Activated CD4-positive, alpha-beta memory T cell treated with anti-CD3 and anti-CD28 coated beads, Interleukin-2, amount 10 ng/mL, durations not matched to agents 7 days and 5 days (primary cell): ENCODE measurements at regions not wholly inside any gene's neighbourhood (a gene's known extent, or its start where the extent isn't known, plus 50 kb on each side); places are given as distances from the start of the nearest gene placed in this dataset.

Experiments
- CTCF ChIA-PET: fragments of 350-600 bp; sonication (Branson Sonifier 250); formaldehyde crosslinking; loops from one replicate; lab custom pipeline; 2021; ENCODE audit warnings: antibody characterized with exemption, inconsistent platforms; lab: Charles Lee
- POLR2A ChIA-PET: fragments of 350-600 bp; sonication (Branson Sonifier 250); formaldehyde crosslinking; loops from one replicate; lab custom pipeline; 2021; ENCODE audit warnings: antibody characterized with exemption; lab: Charles Lee
- DNase-seq: peaks from one replicate; pipeline ENCODE4 v3.0.0-alpha.2; 2020
- H3K27ac Mint-ChIP-seq: one replicate; pipeline ENCODE4 v1.8.0; 2021; ENCODE audit warnings: mild to moderate bottlenecking, mixed read lengths
- H3K27me3 Mint-ChIP-seq: one replicate; pipeline ENCODE4 v1.8.0; 2021; ENCODE audit warnings: mixed read lengths
- H3K36me3 Mint-ChIP-seq: one replicate; pipeline ENCODE4 v1.8.0; 2021; ENCODE audit warnings: low read depth, mixed read lengths
- H3K4me1 Mint-ChIP-seq: one replicate; pipeline ENCODE4 v1.8.0; 2021; ENCODE audit warnings: mixed read lengths
- H3K4me3 Mint-ChIP-seq: one replicate; pipeline ENCODE4 v1.8.0; 2021; ENCODE audit warnings: mild to moderate bottlenecking, mixed read lengths
- H3K9me3 Mint-ChIP-seq: one replicate; pipeline ENCODE4 v1.8.0; 2021; ENCODE audit warnings: mixed read lengths

DNA sequence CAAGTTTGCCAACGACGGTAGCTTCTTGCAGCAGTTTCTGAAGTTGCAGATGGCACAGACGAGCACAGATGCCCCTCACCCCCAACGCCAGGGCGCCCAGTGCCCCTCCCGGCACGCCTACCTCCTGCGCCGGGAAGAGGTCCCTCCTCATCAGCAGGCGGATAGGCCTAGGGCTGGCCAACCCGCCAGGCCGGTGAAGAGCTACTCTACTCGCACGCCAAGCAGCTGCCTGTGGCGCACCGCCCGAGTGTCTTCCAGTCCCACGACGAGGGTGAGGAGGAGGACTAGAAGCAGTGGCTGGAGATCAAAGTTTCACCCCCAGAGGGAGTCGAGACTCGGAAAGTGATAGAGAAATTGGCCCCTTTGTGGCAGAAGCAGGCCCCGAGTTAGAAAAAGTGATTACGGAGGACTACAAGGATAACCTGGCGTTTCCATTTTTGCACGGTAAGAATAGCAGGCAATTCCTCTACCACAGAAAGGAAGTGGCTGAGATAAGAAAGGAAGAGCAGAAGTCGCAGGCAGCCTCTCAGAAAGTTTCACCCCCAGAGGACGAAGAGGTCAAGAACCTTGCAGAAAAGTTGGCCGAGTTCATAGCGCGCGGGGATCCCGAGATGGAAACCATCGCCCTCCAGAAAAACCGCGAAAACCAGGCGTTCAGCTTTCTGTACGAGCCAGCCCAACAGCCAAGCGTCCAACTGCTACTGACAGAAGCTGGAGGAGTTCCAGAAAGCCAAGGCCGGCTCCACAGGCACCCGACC, 170.4 kb downstream of the HINT1 start:
- no peak overlapping the region for H3K27ac Mint-ChIP-seq
- ChIA-PET CTCF (no interaction called here), POLR2A (no interaction called here)
- no peak overlapping the region for H3K4me3 Mint-ChIP-seq
- peaks cover 4% of the 10 kb centered on the region for H3K27me3 Mint-ChIP-seq
- no peak for DNase-seq
- H3K36me3 Mint-ChIP-seq: no peaks in the 10 kb centered on the region
- no peaks in the 10 kb centered on the region for H3K4me1 Mint-ChIP-seq
- H3K9me3 Mint-ChIP-seq: no peaks in the 10 kb centered on the region

DNA sequence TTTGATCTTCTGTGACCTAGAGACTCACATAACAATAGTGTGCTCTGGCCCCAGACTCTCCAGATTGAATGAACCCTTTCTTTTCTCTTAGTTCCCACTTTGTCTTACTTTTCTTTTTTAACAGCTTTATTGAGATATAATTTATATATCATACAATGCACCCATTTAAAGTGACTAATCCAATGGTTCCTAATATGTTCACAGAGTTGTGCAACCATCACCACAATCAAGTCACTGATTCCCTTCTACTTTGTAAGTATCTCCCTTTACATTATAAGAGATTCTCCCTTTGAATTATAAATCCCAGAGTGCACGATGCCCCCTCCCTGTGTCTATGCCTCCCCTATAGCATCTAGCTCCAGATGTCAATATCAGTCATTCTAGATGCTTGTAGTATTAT, 172.4 kb downstream of the HINT1 start:
- Mint-ChIP-seq H3K27me3 (peaks cover 4% of the 10 kb centered on the region), H3K4me3 (no peak overlapping the region), H3K9me3 (no peaks in the 10 kb centered on the region), H3K36me3 (no peaks in the 10 kb centered on the region), H3K27ac (no peak overlapping the region), H3K4me1 (no peaks in the 10 kb centered on the region)
- POLR2A ChIA-PET: no interaction called here
- no peak for DNase-seq
- CTCF ChIA-PET: no interaction called here

DNA sequence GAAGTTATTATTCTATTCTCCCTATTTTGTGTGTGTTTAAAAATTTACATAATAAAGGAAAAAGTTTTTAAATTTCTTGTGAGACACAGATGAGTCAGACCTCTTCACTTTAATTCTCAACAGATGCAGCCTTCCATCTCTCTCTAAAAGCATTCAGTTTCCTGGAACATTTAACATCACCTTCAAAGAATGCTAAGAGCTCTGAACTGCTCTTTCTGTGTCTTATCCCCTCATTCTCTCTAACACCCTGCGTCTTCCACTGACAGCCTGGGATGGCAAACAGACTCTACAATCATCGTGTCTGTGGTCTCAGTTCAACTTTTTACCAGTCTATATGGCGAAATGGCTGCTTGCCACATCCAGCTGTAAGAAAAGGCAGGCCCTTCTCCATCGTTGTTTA, 173.0 kb downstream of the HINT1 start:
- no peaks in the 10 kb centered on the region for H3K9me3 Mint-ChIP-seq
- ChIA-PET CTCF (no interaction called here), POLR2A (no interaction called here)
- H3K27me3 Mint-ChIP-seq: peaks cover 4% of the 10 kb centered on the region
- no peak for DNase-seq
- no peak overlapping the region for H3K4me3 Mint-ChIP-seq
- H3K27ac Mint-ChIP-seq: no peak overlapping the region
- H3K36me3 Mint-ChIP-seq: no peaks in the 10 kb centered on the region
- H3K4me1 Mint-ChIP-seq: no peaks in the 10 kb centered on the region

DNA sequence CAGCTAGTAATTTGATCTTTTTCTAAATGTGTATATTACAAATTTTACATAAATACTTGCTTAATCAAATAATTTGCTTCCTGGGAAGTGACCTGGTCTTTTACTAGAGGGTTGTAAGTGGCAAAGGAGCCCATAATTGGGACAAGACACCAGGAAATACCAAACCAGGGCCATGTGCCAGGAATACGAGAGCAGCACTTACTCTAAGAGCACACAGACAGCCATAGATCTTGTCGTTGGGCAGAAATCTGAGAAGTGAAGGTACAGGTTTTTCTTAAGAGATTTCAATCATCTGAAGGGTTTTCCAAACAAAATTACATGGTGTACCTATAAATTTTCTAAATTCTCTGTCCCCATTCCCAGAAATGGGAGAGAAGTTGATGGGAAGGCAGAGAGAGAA, 179.3 kb downstream of the HINT1 start:
- no peaks in the 10 kb centered on the region for H3K4me1 Mint-ChIP-seq
- H3K27me3 Mint-ChIP-seq: peaks cover 2% of the 10 kb centered on the region
- no peak overlapping the region for H3K4me3 Mint-ChIP-seq
- H3K36me3 Mint-ChIP-seq: no peaks in the 10 kb centered on the region
- H3K9me3 Mint-ChIP-seq: no peaks in the 10 kb centered on the region
- no peak overlapping the region for H3K27ac Mint-ChIP-seq
- POLR2A ChIA-PET: no interaction called here
- CTCF ChIA-PET: no interaction called here
- DNase-seq: no peak

DNA sequence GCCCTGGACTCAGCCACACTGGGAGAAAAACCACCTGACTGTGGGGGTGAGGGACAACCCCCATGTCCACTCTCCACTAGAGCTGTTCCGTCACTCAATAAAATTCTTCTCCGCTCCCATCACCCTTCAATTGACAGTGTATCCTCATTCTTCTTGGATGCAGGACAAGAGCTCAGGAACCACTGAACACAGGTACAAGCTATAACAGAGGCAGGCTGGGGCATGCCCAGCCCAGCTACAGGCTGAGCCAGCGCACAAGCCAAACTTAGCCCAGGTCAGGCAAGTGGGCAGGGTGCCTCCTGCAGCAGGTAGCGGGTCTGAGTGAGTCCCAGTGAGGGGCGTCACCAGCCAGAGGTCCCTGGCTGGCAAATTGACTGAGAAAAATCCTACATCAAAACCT, 183.4 kb downstream of the HINT1 start:
- Mint-ChIP-seq H3K27ac (no peak overlapping the region), H3K4me3 (no peak overlapping the region), H3K36me3 (no peaks in the 10 kb centered on the region), H3K4me1 (no peaks in the 10 kb centered on the region), H3K9me3 (no peaks in the 10 kb centered on the region), H3K27me3 (no peaks in the 10 kb centered on the region)
- CTCF ChIA-PET: no interaction called here
- DNase-seq: no peak
- POLR2A ChIA-PET: no interaction called here

DNA sequence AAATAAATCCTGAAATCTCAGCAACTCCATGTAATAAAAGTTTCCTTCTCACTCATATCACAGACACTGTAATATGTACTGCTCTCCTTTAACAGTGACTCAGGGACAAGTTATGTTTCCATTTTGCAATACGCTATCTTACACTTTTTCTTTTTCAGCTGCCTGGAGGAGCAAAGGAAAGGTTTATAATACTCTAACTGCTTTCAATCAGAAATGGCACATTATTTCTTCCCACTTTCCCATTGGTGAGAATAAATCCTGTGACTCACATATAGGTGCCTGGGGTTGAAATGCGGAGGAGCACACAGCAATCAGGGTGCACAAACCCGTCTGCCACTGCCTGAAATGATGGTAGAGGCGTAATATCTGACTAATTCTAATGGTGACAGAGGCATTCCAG, 186.6 kb downstream of the HINT1 start:
- ChIA-PET CTCF (no interaction called here), POLR2A (no interaction called here)
- Mint-ChIP-seq H3K27me3 (peaks cover 9% of the 10 kb centered on the region), H3K36me3 (no peaks in the 10 kb centered on the region), H3K9me3 (no peaks in the 10 kb centered on the region), H3K27ac (no peak overlapping the region), H3K4me3 (no peak overlapping the region), H3K4me1 (no peaks in the 10 kb centered on the region)
- no peak for DNase-seq

DNA sequence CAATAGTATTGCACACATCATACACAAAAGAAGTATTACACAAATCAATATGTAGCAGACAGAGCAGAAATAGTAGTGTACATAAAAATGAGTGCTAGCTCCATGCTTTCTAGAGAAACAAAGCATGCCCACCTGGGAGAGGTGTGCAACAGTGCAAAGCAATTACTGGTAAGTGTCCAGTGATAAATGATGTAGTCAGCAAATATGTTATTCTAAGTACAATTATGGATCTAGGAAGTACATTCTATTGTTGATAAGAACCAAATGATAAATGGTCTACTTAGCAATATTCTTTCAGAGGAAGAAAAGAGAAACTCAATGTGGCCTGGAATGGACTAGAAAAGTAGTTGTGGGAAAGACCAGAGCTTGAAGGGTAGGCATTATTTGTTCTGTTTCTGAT, 188.6 kb downstream of the HINT1 start:
- no peak overlapping the region for H3K27ac Mint-ChIP-seq
- no peak overlapping the region for H3K4me3 Mint-ChIP-seq
- H3K36me3 Mint-ChIP-seq: no peaks in the 10 kb centered on the region
- no peak for DNase-seq
- CTCF ChIA-PET: no interaction called here
- POLR2A ChIA-PET: no interaction called here
- no peaks in the 10 kb centered on the region for H3K9me3 Mint-ChIP-seq
- no peaks in the 10 kb centered on the region for H3K4me1 Mint-ChIP-seq
- peaks cover 16% of the 10 kb centered on the region for H3K27me3 Mint-ChIP-seq

DNA sequence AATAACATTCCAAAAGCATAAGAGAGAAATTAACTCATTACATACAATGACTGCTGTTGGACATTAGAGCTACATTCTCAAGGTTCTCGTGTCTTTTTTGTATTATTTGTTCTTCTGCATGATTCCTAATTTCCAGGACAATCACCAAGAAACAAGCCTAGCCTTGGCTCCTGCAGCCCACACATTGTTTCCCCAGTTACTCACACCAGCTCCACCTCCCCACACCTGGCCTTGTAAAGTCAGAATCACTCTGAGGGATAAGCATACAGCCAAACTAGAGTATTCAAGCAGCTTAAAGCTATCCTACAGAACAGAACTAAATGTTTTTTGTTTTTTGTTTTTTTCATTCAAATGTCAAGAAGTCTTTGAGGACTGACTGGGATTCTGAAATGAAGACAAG, 189.2 kb downstream of the HINT1 start:
- ChIA-PET CTCF (no interaction called here), POLR2A (no interaction called here)
- no peak overlapping the region for H3K27ac Mint-ChIP-seq
- DNase-seq: no peak
- no peaks in the 10 kb centered on the region for H3K9me3 Mint-ChIP-seq
- no peak overlapping the region for H3K4me3 Mint-ChIP-seq
- peaks cover 16% of the 10 kb centered on the region for H3K27me3 Mint-ChIP-seq
- no peaks in the 10 kb centered on the region for H3K36me3 Mint-ChIP-seq
- H3K4me1 Mint-ChIP-seq: no peaks in the 10 kb centered on the region

DNA sequence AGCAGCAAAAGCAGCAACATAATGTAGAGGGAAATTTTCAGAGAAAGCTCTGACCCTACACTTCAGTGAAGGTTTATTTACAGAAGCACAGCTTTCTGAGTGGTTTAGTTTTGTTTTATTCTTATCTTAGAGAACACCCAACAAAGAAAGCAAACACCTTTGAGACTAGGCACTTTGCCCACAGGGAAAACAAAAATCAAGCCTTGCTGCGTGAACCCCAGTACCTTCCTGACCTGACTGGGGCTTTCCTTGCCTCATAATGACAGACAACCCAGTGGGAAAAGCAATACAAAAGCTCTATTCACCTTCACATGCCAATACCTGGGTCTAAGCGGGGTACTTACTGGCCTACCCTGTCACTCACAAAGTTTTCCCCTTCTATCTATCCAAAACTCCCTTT, 189.8 kb downstream of the HINT1 start:
- Mint-ChIP-seq H3K27ac (no peak overlapping the region), H3K27me3 (peaks cover 16% of the 10 kb centered on the region), H3K4me1 (no peaks in the 10 kb centered on the region), H3K4me3 (no peak overlapping the region), H3K9me3 (no peaks in the 10 kb centered on the region), H3K36me3 (no peaks in the 10 kb centered on the region)
- ChIA-PET POLR2A (no interaction called here), CTCF (no interaction called here)
- DNase-seq: no peak

DNA sequence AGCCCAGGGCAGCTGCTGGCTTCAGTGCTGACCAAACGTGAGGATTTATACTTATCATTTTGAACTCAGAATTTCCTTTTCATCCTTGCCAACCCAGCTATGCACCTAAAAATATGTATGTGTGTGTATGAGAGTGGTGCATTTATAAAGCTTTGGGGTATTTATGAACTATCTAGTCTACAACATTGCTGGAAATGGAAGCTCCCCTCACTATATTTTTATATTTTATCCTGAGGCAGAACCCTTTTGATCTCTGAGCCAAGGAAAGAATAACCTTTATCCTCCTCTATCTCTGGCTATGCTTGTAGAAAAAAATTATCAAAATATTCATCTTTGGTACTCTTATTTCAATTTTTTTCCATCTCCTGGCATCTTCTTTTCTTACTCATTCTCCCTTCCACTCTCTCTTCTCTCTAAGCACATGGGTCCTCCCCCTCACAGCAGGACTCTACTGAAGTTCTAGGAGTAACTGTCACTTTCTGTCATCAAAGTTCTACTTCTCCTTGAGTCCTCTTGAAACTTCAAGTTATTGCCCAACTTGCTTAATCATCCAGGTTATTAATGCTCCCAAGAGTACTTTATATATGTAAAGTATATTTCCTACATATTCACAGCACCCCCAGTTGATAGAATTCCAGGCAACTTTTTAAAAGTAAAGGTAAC, 190.9 kb downstream of the HINT1 start:
- POLR2A ChIA-PET: no interaction called here
- Mint-ChIP-seq H3K27me3 (peaks cover 16% of the 10 kb centered on the region), H3K4me3 (no peak overlapping the region), H3K36me3 (no peaks in the 10 kb centered on the region), H3K27ac (no peak overlapping the region), H3K9me3 (no peaks in the 10 kb centered on the region), H3K4me1 (no peaks in the 10 kb centered on the region)
- CTCF ChIA-PET: no interaction called here
- DNase-seq: no peak

DNA sequence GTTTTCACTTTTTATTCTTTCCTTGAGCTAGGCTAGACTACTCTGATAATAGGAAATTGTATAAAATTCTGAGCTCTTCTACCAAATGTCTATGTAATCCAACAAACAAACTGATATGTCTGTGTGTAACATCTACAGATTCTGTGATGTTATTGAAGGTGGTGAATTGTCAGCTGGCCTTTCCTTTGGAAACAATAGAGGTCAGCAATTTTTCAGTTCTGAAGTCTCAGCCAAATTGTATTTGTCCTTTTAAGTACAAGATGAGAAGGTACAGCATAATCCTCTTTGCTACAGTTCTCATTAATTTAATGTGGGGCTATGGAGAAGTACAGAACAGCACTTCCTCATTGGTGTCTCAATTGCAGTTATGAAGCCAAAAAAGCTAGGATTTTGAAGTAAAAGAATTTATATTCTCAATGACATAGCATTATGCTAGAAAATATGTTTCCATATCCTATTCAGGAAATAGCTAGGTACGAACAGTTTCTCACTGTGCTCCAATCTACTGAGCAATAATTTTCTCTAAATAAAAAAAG, 198.0 kb downstream of the HINT1 start:
- H3K27me3 Mint-ChIP-seq: peaks cover 6% of the 10 kb centered on the region
- DNase-seq: no peak
- H3K9me3 Mint-ChIP-seq: peaks cover 5% of the 10 kb centered on the region
- H3K4me1 Mint-ChIP-seq: no peaks in the 10 kb centered on the region
- CTCF ChIA-PET: no interaction called here
- POLR2A ChIA-PET: no interaction called here
- no peak overlapping the region for H3K27ac Mint-ChIP-seq
- H3K36me3 Mint-ChIP-seq: no peaks in the 10 kb centered on the region
- H3K4me3 Mint-ChIP-seq: no peak overlapping the region

DNA sequence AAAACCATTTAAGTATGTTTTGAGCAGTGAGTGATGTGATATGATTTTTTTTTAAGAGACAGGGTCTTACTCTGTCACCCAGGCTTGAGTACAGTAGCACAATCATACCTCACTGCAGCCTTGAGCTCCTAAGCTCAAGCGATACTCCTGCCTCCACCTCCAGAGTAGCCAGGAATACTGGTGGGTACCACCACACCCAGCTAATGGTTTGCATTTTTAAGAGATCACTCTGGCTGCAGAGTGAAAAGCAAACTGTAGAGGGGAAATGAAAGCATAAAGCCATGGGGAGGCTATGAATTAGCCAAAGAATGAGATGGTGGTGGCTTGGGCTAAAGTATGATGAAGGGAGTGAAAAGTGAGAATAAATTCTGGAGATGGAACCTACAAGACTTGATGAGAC, 199.1 kb downstream of the HINT1 start:
- no peak for DNase-seq
- H3K36me3 Mint-ChIP-seq: no peaks in the 10 kb centered on the region
- H3K4me3 Mint-ChIP-seq: no peak overlapping the region
- ChIA-PET POLR2A (no interaction called here), CTCF (no interaction called here)
- H3K4me1 Mint-ChIP-seq: no peaks in the 10 kb centered on the region
- H3K27me3 Mint-ChIP-seq: peaks cover 6% of the 10 kb centered on the region
- H3K27ac Mint-ChIP-seq: no peak overlapping the region
- peaks cover 5% of the 10 kb centered on the region for H3K9me3 Mint-ChIP-seq

DNA sequence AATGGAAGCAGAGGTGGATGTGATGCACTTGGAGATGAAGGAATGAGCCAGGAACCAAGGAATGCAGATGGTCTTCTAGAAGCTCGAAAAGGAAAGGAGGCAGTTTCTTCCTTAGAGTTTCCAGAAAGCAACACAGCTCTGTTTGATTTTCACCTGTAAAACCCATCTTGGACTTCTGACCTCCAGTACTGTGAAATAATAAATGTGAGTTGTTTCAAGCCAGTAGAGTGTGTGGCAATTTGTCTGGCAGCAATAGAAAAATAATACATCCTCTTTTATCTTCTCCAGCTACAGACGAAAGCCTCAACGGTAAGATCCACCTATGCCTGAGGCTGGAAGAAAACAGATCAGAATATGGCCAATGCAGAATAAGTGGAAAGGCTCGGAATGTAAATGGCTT, 199.7 kb downstream of the HINT1 start:
- CTCF ChIA-PET: no interaction called here
- Mint-ChIP-seq H3K9me3 (peaks cover 5% of the 10 kb centered on the region), H3K4me1 (peaks cover 2% of the 10 kb centered on the region), H3K4me3 (no peak overlapping the region), H3K36me3 (no peaks in the 10 kb centered on the region), H3K27ac (no peak overlapping the region), H3K27me3 (peaks cover 7% of the 10 kb centered on the region)
- POLR2A ChIA-PET: no interaction called here
- DNase-seq: no peak
